Neural cell (in vitro differentiated cells): ENCODE measurements at regions not wholly inside any gene's neighbourhood (a gene's known extent, or its start where the extent isn't known, plus 50 kb on each side); places are given as distances from the start of the nearest gene placed in this dataset.

Experiments used
- H2AFZ ChIP-seq: fragments of 200-600, 300-800 bp; sonication (generic), shearing (Covaris generic); 2 replicates; pipeline ENCODE4 v1.6.0; 2014; ENCODE audit warnings: low read depth, mild to moderate bottlenecking, antibody characterized with exemption, low read length, moderate library complexity
- H3F3A ChIP-seq: fragments of 200-600 bp; shearing (Covaris generic); 2 replicates; pipeline ENCODE4 v1.6.1; 2016; ENCODE audit warnings: mild to moderate bottlenecking, moderate library complexity, mixed read lengths, antibody characterized with exemption, low read length; ENCODE audit not compliant: insufficient read depth, poor library complexity, severe bottlenecking
- H3K27ac ChIP-seq: fragments of 200-600, 300-800 bp; sonication (generic), shearing (Covaris generic); 2 replicates; pipeline ENCODE4 v1.5.1; 2014; ENCODE audit warnings: mild to moderate bottlenecking, low read length, moderate library complexity
- H3K27me3 ChIP-seq: fragments of 300-800, 200-600 bp; sonication (generic), shearing (Covaris generic); 2 replicates; pipeline ENCODE4 v1.6.0; 2014; ENCODE audit warnings: mild to moderate bottlenecking, low read depth, low read length, moderate library complexity; ENCODE audit not compliant: insufficient read depth
- H3K36me3 ChIP-seq: fragments of 300-800, 200-600 bp; sonication (generic), shearing (Covaris generic); 2 replicates; pipeline ENCODE4 v1.5.1; 2014; ENCODE audit warnings: mild to moderate bottlenecking, antibody characterized with exemption, low read length, moderate library complexity; ENCODE audit not compliant: insufficient read depth
- H3K4me2 ChIP-seq: fragments of 300-800, 200-600 bp; sonication (generic), shearing (Covaris generic); 2 replicates; pipeline ENCODE4 v1.6.0; 2014; ENCODE audit warnings: mild to moderate bottlenecking, low read length
- H3K4me3 ChIP-seq: fragments of 300-800, 200-600 bp; sonication (generic), shearing (Covaris generic); 2 replicates; pipeline ENCODE4 v1.5.1; 2014; ENCODE audit warnings: mild to moderate bottlenecking, low read length, moderate library complexity
- H3K79me2 ChIP-seq: fragments of 200-600 bp; shearing (Covaris generic); replicated peaks from 2 replicates; pipeline ENCODE4 v1.6.0; 2014; ENCODE audit warnings: mild to moderate bottlenecking, low read length, moderate library complexity; ENCODE audit not compliant: insufficient read depth
- H3K9ac ChIP-seq: fragments of 300-800, 200-600 bp; sonication (generic), shearing (Covaris generic); 2 replicates; pipeline ENCODE4 v1.6.1; 2016; ENCODE audit warnings: mild to moderate bottlenecking, low read length, mixed read lengths
- H3K9me2 ChIP-seq: fragments of 200-600 bp; shearing (Covaris generic); 2 replicates; pipeline ENCODE4 v1.6.1; 2016; ENCODE audit warnings: mild to moderate bottlenecking, low read length, mixed read lengths; ENCODE audit not compliant: insufficient read depth
- H3K9me3 ChIP-seq: fragments of 200-600, 300-800 bp; sonication (generic), shearing (Covaris generic); 2 replicates; pipeline ENCODE4 v1.6.1; 2016; ENCODE audit warnings: mild to moderate bottlenecking, mixed run types, low read length, moderate library complexity, mixed read lengths
- H4K20me1 ChIP-seq: fragments of 200-600 bp; shearing (Covaris generic); 2 replicates; pipeline ENCODE4 v1.6.1; 2016; ENCODE audit warnings: mild to moderate bottlenecking, mixed run types; ENCODE audit not compliant: insufficient read depth
- EP300 ChIP-seq: fragments of 450-650 bp; conservative IDR thresholded peaks from 2 replicates; pipeline ENCODE4 v1.6.1; 2014; ENCODE audit warnings: antibody characterized with exemption, mild to moderate bottlenecking, moderate library complexity; ENCODE audit not compliant: poor library complexity, severe bottlenecking
- EZH2 ChIP-seq: fragments of 200-600, 300-800 bp; shearing (Covaris generic), sonication (generic); IDR thresholded peaks from 2 replicates; pipeline ENCODE4 v1.6.1; 2014; ENCODE audit warnings: antibody characterized with exemption, low read length, borderline replicate concordance, mild to moderate bottlenecking; ENCODE audit not compliant: insufficient read depth, poor library complexity, severe bottlenecking
- MXI1 ChIP-seq: fragments of 450-650 bp; conservative IDR thresholded peaks from 2 replicates; pipeline ENCODE4 v1.6.1; 2014; ENCODE audit warnings: antibody characterized with exemption, mild to moderate bottlenecking; ENCODE audit not compliant: poor library complexity, severe bottlenecking
- POLR2AphosphoS5 ChIP-seq: IDR thresholded peaks from 2 replicates; pipeline ENCODE4 v1.6.1; 2012
- RAD21 ChIP-seq: fragments of 450-650 bp; conservative IDR thresholded peaks from 2 replicates; pipeline ENCODE4 v1.6.1; 2014; ENCODE audit warnings: antibody characterized with exemption, mild to moderate bottlenecking, moderate library complexity
- SMC3 ChIP-seq: fragments of 450-650 bp; conservative IDR thresholded peaks from 2 replicates; pipeline ENCODE4 v1.6.1; 2014; ENCODE audit warnings: antibody characterized with exemption, mild to moderate bottlenecking, moderate library complexity; ENCODE audit not compliant: poor library complexity
- TAF1 ChIP-seq: IDR thresholded peaks from 2 replicates; pipeline ENCODE4 v1.6.1; 2012; ENCODE audit warnings: low read depth
- TF ChIP-seq, protein P1 (sequence below): IDR thresholded peaks from 2 replicates; pipeline ENCODE4 v1.6.1; 2012; ENCODE audit warnings: borderline replicate concordance
- TF ChIP-seq, protein P2 (sequence below): fragments of 450-650 bp; IDR thresholded peaks from 2 replicates; pipeline ENCODE4 v1.5.1; 2014; ENCODE audit warnings: antibody characterized with exemption, mild to moderate bottlenecking, moderate library complexity; ENCODE audit not compliant: poor library complexity, severe bottlenecking

DNA sequence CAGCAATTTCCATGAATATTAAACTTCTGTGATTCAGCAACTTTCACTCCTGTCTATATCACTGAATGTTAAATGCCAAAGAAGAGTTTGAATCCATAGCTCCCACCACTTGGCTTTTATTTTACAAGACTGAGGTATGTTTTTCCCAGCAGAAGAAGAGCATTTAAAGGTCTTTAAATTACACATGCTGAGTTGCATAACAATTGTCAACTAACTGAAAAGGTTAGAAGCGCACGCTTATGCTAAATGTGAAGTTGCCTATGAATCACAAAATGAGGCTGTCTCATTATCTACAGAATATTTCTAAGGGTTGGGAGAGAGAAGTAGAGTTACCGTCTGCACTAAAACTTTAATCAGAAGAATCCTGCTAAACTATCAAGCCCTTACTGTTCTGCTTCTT, 1086.3 kb downstream of the FAM181B start:
- TF ChIP-seq MXI1, result no peak
- no peak for TF ChIP-seq POLR2AphosphoS5
- TF ChIP-seq, protein P1, sequence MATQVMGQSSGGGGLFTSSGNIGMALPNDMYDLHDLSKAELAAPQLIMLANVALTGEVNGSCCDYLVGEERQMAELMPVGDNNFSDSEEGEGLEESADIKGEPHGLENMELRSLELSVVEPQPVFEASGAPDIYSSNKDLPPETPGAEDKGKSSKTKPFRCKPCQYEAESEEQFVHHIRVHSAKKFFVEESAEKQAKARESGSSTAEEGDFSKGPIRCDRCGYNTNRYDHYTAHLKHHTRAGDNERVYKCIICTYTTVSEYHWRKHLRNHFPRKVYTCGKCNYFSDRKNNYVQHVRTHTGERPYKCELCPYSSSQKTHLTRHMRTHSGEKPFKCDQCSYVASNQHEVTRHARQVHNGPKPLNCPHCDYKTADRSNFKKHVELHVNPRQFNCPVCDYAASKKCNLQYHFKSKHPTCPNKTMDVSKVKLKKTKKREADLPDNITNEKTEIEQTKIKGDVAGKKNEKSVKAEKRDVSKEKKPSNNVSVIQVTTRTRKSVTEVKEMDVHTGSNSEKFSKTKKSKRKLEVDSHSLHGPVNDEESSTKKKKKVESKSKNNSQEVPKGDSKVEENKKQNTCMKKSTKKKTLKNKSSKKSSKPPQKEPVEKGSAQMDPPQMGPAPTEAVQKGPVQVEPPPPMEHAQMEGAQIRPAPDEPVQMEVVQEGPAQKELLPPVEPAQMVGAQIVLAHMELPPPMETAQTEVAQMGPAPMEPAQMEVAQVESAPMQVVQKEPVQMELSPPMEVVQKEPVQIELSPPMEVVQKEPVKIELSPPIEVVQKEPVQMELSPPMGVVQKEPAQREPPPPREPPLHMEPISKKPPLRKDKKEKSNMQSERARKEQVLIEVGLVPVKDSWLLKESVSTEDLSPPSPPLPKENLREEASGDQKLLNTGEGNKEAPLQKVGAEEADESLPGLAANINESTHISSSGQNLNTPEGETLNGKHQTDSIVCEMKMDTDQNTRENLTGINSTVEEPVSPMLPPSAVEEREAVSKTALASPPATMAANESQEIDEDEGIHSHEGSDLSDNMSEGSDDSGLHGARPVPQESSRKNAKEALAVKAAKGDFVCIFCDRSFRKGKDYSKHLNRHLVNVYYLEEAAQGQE, result no peak
- TF ChIP-seq, protein P2, sequence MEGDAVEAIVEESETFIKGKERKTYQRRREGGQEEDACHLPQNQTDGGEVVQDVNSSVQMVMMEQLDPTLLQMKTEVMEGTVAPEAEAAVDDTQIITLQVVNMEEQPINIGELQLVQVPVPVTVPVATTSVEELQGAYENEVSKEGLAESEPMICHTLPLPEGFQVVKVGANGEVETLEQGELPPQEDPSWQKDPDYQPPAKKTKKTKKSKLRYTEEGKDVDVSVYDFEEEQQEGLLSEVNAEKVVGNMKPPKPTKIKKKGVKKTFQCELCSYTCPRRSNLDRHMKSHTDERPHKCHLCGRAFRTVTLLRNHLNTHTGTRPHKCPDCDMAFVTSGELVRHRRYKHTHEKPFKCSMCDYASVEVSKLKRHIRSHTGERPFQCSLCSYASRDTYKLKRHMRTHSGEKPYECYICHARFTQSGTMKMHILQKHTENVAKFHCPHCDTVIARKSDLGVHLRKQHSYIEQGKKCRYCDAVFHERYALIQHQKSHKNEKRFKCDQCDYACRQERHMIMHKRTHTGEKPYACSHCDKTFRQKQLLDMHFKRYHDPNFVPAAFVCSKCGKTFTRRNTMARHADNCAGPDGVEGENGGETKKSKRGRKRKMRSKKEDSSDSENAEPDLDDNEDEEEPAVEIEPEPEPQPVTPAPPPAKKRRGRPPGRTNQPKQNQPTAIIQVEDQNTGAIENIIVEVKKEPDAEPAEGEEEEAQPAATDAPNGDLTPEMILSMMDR, result no peak
- TF ChIP-seq EZH2, result no peak
- no peak for TF ChIP-seq TAF1
- no peak for TF ChIP-seq RAD21
- TF ChIP-seq EP300, result no peak
- no peak for TF ChIP-seq SMC3
- no peak overlapping the region for H3K4me2 ChIP-seq
- H2AFZ ChIP-seq, result no peak overlapping the region
- no peaks in the 10 kb centered on the region for H3K9me3 ChIP-seq
- H3K9me2 ChIP-seq, result no peaks in the 10 kb centered on the region
- no peak overlapping the region for H3K9ac ChIP-seq
- H3F3A ChIP-seq, result no peaks in the 10 kb centered on the region
- H3K36me3 ChIP-seq, result no peaks in the 10 kb centered on the region
- no peaks in the 10 kb centered on the region for H3K27me3 ChIP-seq
- no peak overlapping the region for H3K27ac ChIP-seq
- no peaks in the 10 kb centered on the region for H3K79me2 ChIP-seq
- no peaks in the 10 kb centered on the region for H4K20me1 ChIP-seq
- H3K4me3 ChIP-seq, result peak overlapping the region; percentile 51

- Histone ChIP-seq H3K79me2 (no peaks in the 10 kb centered on the region), H3F3A (no peaks in the 10 kb centered on the region), H2AFZ (no peak overlapping the region), H3K4me3 (no peak overlapping the region), H3K4me2 (no peak overlapping the region), H3K27me3 (no peaks in the 10 kb centered on the region), H3K27ac (no peak overlapping the region), H4K20me1 (no peaks in the 10 kb centered on the region), H3K36me3 (no peaks in the 10 kb centered on the region), H3K9me3 (no peaks in the 10 kb centered on the region), H3K9me2 (no peaks in the 10 kb centered on the region), H3K9ac (no peak overlapping the region)
- TF ChIP-seq EP300, result no peak
- peak; percentile 70 for TF ChIP-seq RAD21
- no peak for TF ChIP-seq POLR2AphosphoS5
- TF ChIP-seq MXI1, result no peak
- no peak for TF ChIP-seq EZH2
- TF ChIP-seq SMC3, result peak; percentile 78
- TF ChIP-seq, protein P2, result peak; percentile 72
- TF ChIP-seq, protein P1, result no peak
- TF ChIP-seq TAF1, result no peak
Measured at GRCh38 chr11:81644239-81644840, 1089.3 kb downstream of the FAM181B start.
